LNCAP (cell line): ENCODE measurements at regions not wholly inside any gene's neighbourhood (a gene's known extent, or its start where the extent isn't known, plus 50 kb on each side); places are given as distances from the start of the nearest gene placed in this dataset.

Experiments used
- TF ChIP-seq, protein P1 (sequence below): fragments of 450-650 bp; IDR thresholded peaks from 2 replicates; pipeline ENCODE4 v1.5.1; 2017; ENCODE audit warnings: mild to moderate bottlenecking

DNA sequence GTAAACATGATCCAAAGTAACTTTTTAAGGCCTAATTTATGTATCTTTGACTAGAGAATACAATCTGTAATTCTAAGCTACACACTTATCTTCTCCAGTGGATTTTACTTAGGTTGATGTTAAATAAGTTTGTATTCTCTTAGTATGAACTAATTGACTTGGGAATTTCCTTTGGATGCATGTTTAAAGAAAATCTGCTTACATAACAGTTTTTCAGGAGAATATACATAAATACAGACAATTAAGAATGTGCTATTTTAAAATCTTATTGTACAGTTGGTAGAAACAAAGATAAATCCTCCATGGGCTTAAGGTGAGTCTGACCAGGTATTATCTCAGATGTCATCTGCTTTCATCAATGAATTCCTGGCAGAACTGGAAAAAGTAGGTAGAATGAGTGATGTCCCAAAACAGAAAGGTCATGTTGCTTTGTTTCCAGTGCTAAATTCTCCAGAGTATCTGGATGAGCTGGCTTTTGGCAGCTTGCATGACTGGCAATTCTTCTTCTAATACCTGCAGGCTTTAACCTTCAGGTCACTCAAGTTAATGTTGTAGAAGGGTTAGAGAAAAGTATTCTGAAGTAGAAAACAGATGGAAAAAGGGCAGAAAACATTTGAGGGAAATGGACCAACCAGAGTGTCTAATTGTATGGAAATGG lies 150.6 kb downstream of the MACIR start:
- TF ChIP-seq, protein P1, sequence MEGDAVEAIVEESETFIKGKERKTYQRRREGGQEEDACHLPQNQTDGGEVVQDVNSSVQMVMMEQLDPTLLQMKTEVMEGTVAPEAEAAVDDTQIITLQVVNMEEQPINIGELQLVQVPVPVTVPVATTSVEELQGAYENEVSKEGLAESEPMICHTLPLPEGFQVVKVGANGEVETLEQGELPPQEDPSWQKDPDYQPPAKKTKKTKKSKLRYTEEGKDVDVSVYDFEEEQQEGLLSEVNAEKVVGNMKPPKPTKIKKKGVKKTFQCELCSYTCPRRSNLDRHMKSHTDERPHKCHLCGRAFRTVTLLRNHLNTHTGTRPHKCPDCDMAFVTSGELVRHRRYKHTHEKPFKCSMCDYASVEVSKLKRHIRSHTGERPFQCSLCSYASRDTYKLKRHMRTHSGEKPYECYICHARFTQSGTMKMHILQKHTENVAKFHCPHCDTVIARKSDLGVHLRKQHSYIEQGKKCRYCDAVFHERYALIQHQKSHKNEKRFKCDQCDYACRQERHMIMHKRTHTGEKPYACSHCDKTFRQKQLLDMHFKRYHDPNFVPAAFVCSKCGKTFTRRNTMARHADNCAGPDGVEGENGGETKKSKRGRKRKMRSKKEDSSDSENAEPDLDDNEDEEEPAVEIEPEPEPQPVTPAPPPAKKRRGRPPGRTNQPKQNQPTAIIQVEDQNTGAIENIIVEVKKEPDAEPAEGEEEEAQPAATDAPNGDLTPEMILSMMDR, result no peak

- TF ChIP-seq, protein P1, result no peak
Measured at GRCh38 chr5:103408408-103408807, 149.8 kb downstream of the MACIR start.

DNA sequence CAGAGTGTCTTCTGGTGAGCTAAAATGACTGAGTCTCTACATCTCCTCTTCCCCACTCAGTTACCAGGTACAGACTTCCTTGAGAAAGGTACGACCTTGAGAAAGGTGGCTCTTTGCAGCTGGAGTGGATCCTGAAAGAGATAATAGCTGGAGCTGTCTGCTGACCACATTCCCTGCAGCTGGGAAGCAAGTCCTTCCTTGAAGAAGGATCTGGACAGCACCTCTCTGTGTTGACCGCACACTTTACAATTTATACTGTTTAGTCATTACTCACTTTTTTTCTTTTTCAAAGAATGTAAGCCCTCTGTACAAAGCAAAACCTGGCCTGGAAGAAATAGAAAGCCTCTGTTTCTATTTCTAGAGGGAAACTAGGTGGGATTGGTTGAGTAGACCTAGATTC lies 148.8 kb downstream of the MACIR start:
- TF ChIP-seq, protein P1, result no peak

DNA sequence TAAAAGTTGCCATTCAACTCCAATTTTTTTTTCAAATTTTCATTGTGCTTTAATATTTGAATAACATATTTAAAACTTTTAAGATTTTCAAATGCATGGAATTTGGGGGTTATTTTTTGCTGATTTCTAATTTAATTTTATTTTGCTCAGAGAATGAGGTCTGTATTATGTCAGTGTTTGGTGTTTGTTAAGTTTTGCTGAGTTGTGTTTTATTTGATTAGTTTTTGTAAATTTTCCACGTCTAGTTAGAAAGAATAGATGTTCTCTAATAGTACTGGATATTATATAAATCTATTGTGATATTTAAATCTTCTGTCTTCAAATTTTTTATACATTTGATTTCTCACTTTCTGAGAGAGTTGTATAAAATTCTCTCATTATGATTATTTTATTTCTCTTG lies 145.9 kb downstream of the MACIR start:
- TF ChIP-seq, protein P1, result no peak

DNA sequence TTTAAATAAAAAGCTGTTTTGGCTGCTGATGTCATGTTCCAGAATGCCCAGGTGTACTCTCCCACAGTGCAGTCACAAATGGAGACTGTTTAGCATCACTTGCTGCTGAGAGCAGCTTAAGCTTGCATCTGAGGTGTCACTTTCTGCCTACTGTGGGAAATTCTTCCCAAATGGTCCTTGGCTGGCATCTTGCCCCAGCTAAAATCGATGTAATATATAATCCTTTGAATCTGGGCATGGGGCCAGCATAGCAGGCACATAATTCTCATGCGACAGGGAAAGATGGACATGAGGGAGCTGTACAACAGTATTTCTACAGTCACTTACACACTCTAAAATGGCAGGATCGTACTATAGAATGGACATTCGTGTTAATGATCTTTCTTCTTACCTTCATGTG lies 144.3 kb downstream of the MACIR start:
- TF ChIP-seq, protein P1, result no peak

- TF ChIP-seq, protein P1, result no peak
Measured at GRCh38 chr5:103397739-103398581, 139.4 kb downstream of the MACIR start.

- TF ChIP-seq, protein P1, result no peak
Measured at GRCh38 chr5:103394676-103395075, 136.1 kb downstream of the MACIR start.
